CD4-positive, alpha-beta T cell (primary cell): ENCODE measurements at regions not wholly inside any gene's neighbourhood (a gene's known extent, or its start where the extent isn't known, plus 50 kb on each side); places are given as distances from the start of the nearest gene placed in this dataset.

Experiments used
- ATAC-seq: fragments of 200-7000 bp; cut with Tn5 transposase; one replicate; pipeline ENCODE4 v1.10.0; 2022; ENCODE audit warnings: mild to moderate bottlenecking; ENCODE audit not compliant: poor library complexity
- CTCF ChIA-PET: fragments of 350-600 bp; sonication (Branson Sonifier 250); formaldehyde crosslinking; loops from one replicate; lab custom pipeline; 2021; ENCODE audit warnings: antibody characterized with exemption, inconsistent platforms; lab: Charles Lee
- POLR2A ChIA-PET: fragments of 350-600 bp; sonication (Branson Sonifier 250); formaldehyde crosslinking; loops from one replicate; lab custom pipeline; 2021; ENCODE audit warnings: antibody characterized with exemption, inconsistent platforms; lab: Charles Lee
- DNase-seq, 14 experiments: peaks; one replicate each; pipeline ENCODE4 v3.0.0-alpha.2; 2013 to 2020; ENCODE audit warnings: mixed read lengths in 2 of 14
- H3K27ac ChIP-seq, 2 donors: one replicate each; pipeline versions ENCODE4 v1.5.1 to v1.7.0; 2013; ENCODE audit warnings: low read length in 2 of 2, low read depth in 1 of 2, mild to moderate bottlenecking in 1 of 2
- H3K27me3 ChIP-seq, 2 experiments: 1 replicate in 1 of 2; 2 replicates in 1 of 2; pipeline versions ENCODE4 v1.6.1 to v1.7.0; 2013; ENCODE audit warnings: low read length in 2 of 2, control low read depth in 1 of 2, mild to moderate bottlenecking in 1 of 2, moderate library complexity in 1 of 2; ENCODE audit not compliant: insufficient read depth in 2 of 2, control insufficient read depth in 1 of 2
- H3K36me3 ChIP-seq: one replicate; pipeline ENCODE4 v1.6.1; 2013; ENCODE audit warnings: low read length, control low read depth; ENCODE audit not compliant: insufficient read depth
- H3K4me1 ChIP-seq: one replicate; pipeline ENCODE4 v1.6.1; 2013; ENCODE audit warnings: low read length, control low read depth; ENCODE audit not compliant: insufficient read depth
- H3K4me3 ChIP-seq: one replicate; pipeline ENCODE4 v1.5.1; 2013; ENCODE audit warnings: mild to moderate bottlenecking, low read length, moderate library complexity
- H3K9me3 ChIP-seq, 2 experiments: 1 replicate in 1 of 2; 2 replicates in 1 of 2; pipeline versions ENCODE4 v1.6.1 to v1.7.0; 2013; ENCODE audit warnings: low read length in 2 of 2, mild to moderate bottlenecking in 2 of 2, control low read depth in 1 of 2, moderate library complexity in 1 of 2; ENCODE audit not compliant: control insufficient read depth in 1 of 2, insufficient read depth in 1 of 2
- H3K27ac Mint-ChIP-seq: one replicate; pipeline ENCODE4 v1.8.0; 2020; ENCODE audit warnings: mixed read lengths
- H3K27me3 Mint-ChIP-seq: one replicate; pipeline ENCODE4 v1.8.0; 2021; ENCODE audit warnings: mixed read lengths
- H3K36me3 Mint-ChIP-seq: one replicate; pipeline ENCODE4 v1.8.0; 2021; ENCODE audit warnings: low read depth, mixed read lengths
- H3K4me1 Mint-ChIP-seq: one replicate; pipeline ENCODE4 v1.8.0; 2021; ENCODE audit warnings: low read depth, mixed read lengths
- H3K4me3 Mint-ChIP-seq: one replicate; pipeline ENCODE4 v1.8.0; 2020; ENCODE audit warnings: mild to moderate bottlenecking, mixed read lengths
- H3K9me3 Mint-ChIP-seq: one replicate; pipeline ENCODE4 v1.8.0; 2020; ENCODE audit warnings: mixed read lengths
- intact Hi-C, 2 experiments: fragments of 100-400 bp; cut with DNase I in 1 of 2; cut with micrococcal nuclease in 1 of 2; formaldehyde crosslinking; loops; one replicate each; pipeline versions ENCODE4 v1.15.1 to v1.9.0; 2023 to 2025; cut with DNase I, micrococcal nuclease
- TF ChIP-seq, protein P1 (sequence below): fragments of 200-600 bp; IDR thresholded peaks from one replicate; pipeline ENCODE4 v1.8.0; 2022; ENCODE audit warnings: antibody characterized with exemption, mild to moderate bottlenecking

DNA sequence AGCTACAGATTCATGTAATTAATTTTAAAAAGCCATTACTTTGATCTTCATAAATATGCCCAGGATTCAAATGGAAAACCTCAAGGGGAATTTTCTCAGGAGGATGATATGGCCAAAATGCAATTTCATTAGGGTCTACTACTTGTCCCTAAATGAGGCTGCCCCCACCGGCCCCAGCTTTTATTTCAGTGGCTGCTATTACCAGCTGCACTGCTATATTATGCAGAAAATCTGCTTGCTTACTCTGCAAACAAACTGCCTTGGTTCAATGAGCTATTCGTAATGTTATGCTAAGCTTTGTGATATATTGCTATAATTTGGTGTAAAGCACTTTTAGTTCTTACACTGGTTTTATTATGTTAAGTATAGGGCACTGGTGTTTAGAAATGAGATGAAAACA, 137.3 kb upstream of the TMTC4 start:
- CTCF ChIA-PET = no interaction called here
- H3K36me3 Mint-ChIP-seq = no peaks in the 10 kb centered on the region

DNA sequence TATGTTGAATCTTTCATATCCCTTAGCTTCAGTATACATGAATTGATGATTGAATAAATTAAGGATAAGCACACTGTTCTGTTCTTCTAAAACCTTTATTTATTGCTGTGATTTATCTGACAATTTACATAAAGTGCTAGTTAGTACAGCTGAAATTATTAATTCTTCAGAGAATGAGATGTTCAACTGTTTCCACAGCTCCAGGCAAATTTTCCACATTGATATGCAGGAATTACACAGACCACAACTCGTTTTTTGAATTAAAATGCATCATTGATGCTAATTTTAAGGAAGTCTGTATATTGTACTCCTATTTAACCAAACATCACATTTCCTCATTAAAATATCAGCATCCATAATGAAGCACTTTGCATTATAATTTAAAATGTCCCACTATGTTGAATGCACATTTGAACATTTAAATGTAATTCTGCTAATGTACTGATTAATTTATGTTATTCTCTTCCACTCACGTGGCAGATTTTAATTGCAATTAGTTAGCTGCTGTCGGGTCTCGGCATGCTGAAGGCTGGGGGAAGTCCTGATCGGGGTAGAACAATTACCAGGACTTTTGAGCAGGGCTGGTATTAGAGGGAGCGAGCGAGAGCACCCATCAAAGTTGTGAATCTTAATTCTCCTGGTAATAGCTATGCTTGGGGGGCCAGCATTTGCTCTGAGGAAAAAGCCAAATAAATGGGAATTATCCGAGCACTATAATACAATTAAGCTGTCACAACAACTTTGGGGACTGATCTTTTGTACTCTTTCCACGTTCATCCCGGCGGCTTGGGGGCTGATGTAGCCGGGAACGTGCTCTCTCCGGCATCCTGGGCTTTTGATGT, 136.7 kb upstream of the TMTC4 start:
- TF ChIP-seq, protein P1, sequence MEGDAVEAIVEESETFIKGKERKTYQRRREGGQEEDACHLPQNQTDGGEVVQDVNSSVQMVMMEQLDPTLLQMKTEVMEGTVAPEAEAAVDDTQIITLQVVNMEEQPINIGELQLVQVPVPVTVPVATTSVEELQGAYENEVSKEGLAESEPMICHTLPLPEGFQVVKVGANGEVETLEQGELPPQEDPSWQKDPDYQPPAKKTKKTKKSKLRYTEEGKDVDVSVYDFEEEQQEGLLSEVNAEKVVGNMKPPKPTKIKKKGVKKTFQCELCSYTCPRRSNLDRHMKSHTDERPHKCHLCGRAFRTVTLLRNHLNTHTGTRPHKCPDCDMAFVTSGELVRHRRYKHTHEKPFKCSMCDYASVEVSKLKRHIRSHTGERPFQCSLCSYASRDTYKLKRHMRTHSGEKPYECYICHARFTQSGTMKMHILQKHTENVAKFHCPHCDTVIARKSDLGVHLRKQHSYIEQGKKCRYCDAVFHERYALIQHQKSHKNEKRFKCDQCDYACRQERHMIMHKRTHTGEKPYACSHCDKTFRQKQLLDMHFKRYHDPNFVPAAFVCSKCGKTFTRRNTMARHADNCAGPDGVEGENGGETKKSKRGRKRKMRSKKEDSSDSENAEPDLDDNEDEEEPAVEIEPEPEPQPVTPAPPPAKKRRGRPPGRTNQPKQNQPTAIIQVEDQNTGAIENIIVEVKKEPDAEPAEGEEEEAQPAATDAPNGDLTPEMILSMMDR = no peak
- H3K4me1 Mint-ChIP-seq = no peaks in the 10 kb centered on the region
- CTCF ChIA-PET = no interaction called here
- peaks cover 0 to 14% of the 10 kb centered on the region in 2 experiments for H3K27me3 ChIP-seq
- no peak overlapping the region for H3K27ac ChIP-seq
- no peaks in the 10 kb centered on the region for H3K4me1 ChIP-seq
- no peaks in the 10 kb centered on the region for H3K9me3 ChIP-seq
- H3K4me3 ChIP-seq = no peak overlapping the region
- H3K27ac Mint-ChIP-seq = no peak overlapping the region
- no peaks in the 10 kb centered on the region for H3K36me3 ChIP-seq
- H3K27me3 Mint-ChIP-seq = peaks cover 66% of the 10 kb centered on the region
- POLR2A ChIA-PET = no interaction called here
- H3K9me3 Mint-ChIP-seq = no peaks in the 10 kb centered on the region
- DNase-seq (no peak), ATAC-seq (no peak)
- intact Hi-C loops = no loop called here
- no peak overlapping the region for H3K4me3 Mint-ChIP-seq
- no peaks in the 10 kb centered on the region for H3K36me3 Mint-ChIP-seq

More for the DNA sequence above, 137.3 kb upstream of the TMTC4 start:
- no peak overlapping the region for H3K27ac Mint-ChIP-seq
- H3K9me3 ChIP-seq = no peaks in the 10 kb centered on the region
- peaks cover 63% of the 10 kb centered on the region for H3K27me3 Mint-ChIP-seq
- no peaks in the 10 kb centered on the region for H3K9me3 Mint-ChIP-seq
- POLR2A ChIA-PET = no interaction called here
- H3K4me1 Mint-ChIP-seq = no peaks in the 10 kb centered on the region
- intact Hi-C loops = no loop called here
- H3K4me3 ChIP-seq = no peak overlapping the region
- TF ChIP-seq, protein P1 = no peak
- no peaks in the 10 kb centered on the region for H3K36me3 ChIP-seq
- DNase-seq (no peak), ATAC-seq (no peak)
- no peak overlapping the region for H3K27ac ChIP-seq
- H3K4me3 Mint-ChIP-seq = no peak overlapping the region
- no peaks in the 10 kb centered on the region for H3K4me1 ChIP-seq
- peaks cover 0 to 14% of the 10 kb centered on the region in 2 experiments for H3K27me3 ChIP-seq

DNA sequence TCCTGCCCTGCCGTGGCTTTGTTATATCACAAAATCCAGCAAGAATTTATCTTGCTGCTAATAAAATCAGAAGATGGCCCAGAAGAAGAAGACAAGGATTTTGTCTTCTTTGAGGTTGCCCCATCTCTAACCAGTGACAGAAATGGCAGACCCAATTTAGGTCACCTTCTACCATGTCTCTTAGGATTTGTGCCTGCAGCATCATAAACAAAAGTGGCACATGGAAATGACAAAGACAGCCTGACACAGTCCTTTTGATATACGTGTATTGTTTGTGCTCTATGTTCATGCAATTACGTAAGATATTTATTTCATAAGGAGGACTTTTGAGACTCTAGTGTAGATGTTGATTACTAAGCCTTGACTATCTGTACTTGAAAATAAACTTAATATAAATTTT, 135.9 kb upstream of the TMTC4 start:
- intact Hi-C loops = no loop called here
- no peak overlapping the region for H3K4me3 Mint-ChIP-seq
- H3K36me3 ChIP-seq = no peaks in the 10 kb centered on the region
- H3K27me3 Mint-ChIP-seq = peaks cover 61% of the 10 kb centered on the region
- CTCF ChIA-PET = no interaction called here
- no peaks in the 10 kb centered on the region for H3K9me3 ChIP-seq
- TF ChIP-seq, protein P1 = no peak
- H3K27ac Mint-ChIP-seq = no peak overlapping the region
- H3K36me3 Mint-ChIP-seq = no peaks in the 10 kb centered on the region
- DNase-seq (no peak), ATAC-seq (no peak)
- no peak overlapping the region for H3K4me3 ChIP-seq
- POLR2A ChIA-PET = no interaction called here
- no peak overlapping the region for H3K27ac ChIP-seq
- peaks cover 0 to 14% of the 10 kb centered on the region in 2 experiments for H3K27me3 ChIP-seq
- no peaks in the 10 kb centered on the region for H3K4me1 Mint-ChIP-seq
- no peaks in the 10 kb centered on the region for H3K4me1 ChIP-seq
- no peaks in the 10 kb centered on the region for H3K9me3 Mint-ChIP-seq
